Esophagus squamous epithelium (tissue), 4 donors: ENCODE measurements at regions not wholly inside any gene's neighbourhood (a gene's known extent, or its start where the extent isn't known, plus 50 kb on each side); places are given as distances from the start of the nearest gene placed in this dataset.

ENCODE experiments used
- CTCF ChIP-seq, 6 experiments: fragments of 450-650 bp in 4 of 6; fragments of 200-600 bp in 2 of 6; sonication (generic) in 2 of 6; IDR thresholded peaks; one replicate each; pipeline ENCODE4 v1.5.1; 2016 to 2019; ENCODE audit warnings: antibody characterized with exemption in 6 of 6, mild to moderate bottlenecking in 4 of 6, moderate library complexity in 4 of 6
- POLR2A ChIP-seq, 4 donors: fragments of 450-650 bp; IDR thresholded peaks; one replicate each; pipeline ENCODE4 v1.6.1; 2017; ENCODE audit warnings: antibody characterized with exemption in 4 of 4, mild to moderate bottlenecking in 4 of 4, moderate library complexity in 3 of 4

- TF ChIP-seq CTCF (IDR thresholded peaks at IDR 0.05) (no peak), POLR2A (IDR thresholded peaks at IDR 0.05) (no peak)
Observed at GRCh38 chr18:45326505-45326904, 288.8 kb upstream of the SLC14A2 start.
